HG03520 (cell line): ENCODE measurements at regions not wholly inside any gene's neighbourhood (a gene's known extent, or its start where the extent isn't known, plus 50 kb on each side); places are given as distances from the start of the nearest gene placed in this dataset.
"Not testable (repeated sequence)": the region's sequence is repeated elsewhere in the genome, so short reads cannot be mapped to it uniquely, and the experiment has no call there.

Experiments
- ATAC-seq: cut with Tn5 transposase; IDR thresholded peaks from one replicate; pipeline ENCODE4 v1.9.1; 2021; ENCODE audit warnings: mild to moderate bottlenecking, moderate library complexity; ENCODE audit not compliant: unreplicated experiment

DNA sequence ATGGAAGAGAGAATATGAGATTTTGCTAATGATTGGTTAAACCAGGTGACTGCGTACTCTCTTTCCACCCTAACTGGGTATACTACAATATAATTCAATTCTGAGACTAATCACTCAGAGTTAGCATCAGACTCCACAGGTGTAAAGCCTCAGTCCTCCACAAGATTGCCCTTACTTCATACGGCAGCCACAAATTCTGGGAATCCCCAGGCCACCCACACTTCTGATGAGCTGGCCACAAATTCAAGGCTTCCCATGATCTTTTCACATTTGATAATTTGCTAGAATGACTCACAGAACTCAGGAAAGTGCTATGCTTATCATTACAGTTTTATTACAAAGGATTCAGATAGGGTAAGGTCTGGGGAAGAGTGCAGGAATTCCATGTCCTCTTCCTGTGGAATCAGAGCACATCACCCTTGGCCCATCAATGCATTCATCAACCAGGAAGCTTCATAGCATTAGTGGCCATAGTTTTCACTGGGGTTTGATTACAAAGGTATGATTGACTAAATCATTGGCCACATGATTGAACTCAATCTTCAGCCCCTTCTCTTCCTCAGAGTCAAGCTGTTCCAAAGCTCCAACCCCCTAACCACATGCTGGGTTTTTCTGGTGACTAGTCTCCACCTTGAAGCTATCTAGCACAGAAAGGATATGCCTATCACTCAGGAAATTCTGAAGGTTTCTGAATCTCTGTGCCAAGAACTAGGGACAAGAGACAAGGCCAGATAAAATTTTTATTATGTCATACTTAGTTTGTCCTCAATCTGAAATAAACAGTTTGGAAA is 131.7 kb downstream of the HHIPL2 start:
- ATAC-seq: no peak

DNA sequence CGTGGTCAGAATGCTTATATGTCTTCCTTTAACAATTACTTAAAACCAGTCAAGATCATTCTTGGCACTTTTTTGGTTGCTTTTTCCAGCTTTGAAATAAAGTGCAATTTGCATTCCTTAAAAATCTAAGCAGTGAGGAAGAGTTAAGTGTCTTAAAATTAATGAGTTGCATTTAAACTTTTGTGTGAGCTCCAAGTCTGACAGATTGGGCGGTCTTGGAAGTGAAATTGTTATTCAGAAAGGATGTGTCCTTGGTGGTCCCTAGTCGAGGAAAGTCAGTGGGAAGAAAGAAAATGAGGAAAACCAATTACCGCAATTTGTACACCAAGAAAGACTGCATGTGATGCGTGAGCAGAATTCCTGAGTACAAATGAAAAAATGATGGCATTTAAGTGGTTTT is 132.5 kb downstream of the HHIPL2 start:
- no peak for ATAC-seq

DNA sequence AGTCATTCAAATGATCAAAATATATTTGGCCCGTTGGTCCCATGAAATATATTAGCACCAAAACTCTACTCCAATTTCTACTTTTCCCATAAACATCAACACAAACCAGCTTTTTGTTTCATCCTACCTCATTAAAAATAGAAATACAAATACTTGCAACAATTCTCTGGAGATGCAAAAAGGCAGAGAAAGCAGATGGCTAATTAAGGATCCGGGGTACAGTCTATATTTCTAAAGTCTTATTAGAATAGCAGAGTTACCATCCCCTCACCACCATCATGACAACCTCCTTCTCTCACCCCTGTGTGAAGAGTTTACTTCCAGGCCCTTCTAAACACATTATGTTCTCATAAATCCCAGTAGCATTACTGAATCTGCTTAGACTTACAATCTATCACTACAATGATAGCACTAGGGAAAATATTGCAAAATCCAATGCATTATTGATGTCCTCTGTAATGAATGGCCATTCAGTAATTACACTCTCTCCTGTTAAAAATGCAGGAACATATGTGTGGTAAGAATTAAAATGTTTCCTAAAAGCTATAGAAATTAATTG is 133.8 kb downstream of the HHIPL2 start:
- ATAC-seq: no peak

DNA sequence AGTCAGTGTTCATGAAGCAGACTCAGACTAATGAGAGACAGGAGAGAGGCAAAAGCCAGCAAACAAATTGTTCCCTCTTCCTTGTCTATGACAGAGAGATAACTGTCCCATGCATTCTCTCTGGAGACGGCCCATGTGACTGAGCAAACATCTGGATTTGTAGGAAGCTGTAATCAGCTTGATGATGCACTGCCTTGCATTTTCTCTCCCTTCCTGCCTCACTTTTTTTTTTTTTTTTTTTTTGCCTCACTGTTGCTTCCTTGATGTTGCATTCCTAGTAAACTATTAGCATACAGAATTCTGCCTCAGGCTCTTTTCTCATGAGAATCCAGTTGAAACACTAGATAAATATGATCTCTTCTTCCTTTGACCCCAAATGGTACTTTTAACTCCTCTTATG is 134.5 kb downstream of the HHIPL2 start:
- no peak for ATAC-seq

DNA sequence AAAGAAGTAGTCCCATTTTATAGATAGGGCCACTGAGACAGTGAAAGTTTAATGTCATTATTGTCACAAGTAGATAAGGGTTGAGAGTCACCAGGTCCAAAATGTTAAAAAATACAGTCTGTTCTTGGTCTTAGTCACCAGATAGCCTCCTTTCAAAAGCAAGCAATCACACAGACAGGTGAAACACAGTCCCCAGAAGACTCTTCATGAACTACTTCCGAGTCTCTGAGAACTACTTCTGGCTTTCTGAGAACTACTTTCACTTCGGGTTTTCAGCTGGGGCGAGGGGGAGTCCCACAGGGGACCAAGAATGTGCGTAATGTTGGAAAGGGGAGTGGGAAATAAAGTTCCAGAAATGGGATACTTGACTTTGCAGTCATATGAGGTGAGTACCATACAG is 143.2 kb downstream of the HHIPL2 start:
- ATAC-seq: peak; percentile 95

DNA sequence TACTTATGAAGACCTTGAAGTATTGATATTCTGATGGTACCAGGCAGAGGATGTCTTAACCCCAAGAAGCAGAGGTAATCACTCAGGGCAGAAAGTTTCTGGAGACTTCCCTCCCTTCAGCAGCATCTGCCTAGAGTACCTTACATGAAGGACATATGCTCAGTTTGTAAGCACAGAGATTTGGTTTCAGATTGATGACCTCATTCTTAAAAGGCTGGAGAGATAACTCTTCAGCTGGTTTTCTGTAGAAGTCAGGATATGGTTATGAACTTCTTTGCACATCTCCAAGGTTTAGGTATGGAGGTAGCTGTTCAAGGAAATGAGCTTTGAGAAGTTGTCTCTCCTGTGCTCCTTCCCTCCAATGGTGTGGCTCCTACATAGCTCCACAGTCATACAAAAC is 148.7 kb downstream of the HHIPL2 start:
- no peak for ATAC-seq

DNA sequence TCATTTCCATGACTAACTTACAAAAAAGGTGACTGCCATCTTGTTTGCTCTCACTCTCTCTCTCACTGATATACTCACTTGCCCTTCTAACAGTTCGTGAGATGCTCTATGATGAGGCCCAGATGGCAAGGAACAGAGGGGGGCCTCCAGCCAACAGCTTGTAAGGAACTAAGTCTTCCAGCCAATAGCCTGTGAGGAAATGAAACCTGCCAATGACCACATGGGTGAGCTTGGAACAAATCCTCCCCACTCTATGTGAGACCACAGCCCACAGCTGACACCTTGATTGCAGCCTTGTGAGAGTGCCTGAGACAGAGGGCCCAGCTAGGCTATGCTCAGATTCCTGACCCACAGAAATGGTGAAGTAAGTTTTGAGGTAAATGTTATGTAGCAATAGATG is 153.7 kb downstream of the HHIPL2 start:
- no peak for ATAC-seq

DNA sequence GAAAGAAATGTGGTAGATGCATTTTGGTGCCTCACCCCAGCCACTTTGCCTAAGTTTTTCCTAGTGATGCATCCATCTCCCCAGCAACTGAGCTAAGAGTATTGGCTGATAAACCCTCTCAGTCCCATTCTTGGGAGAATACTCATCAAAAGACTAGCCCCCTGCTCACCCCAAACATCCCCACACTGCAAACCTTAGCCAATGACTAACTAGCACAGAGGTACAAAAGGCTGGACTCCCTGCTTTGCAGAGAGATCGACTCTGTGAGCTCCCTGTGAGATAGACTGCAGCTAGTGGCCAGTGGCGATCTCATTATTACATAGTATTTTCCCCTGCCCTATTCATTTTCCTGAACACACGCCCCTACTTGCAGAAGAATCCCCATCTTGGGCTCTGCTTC is 155.3 kb downstream of the HHIPL2 start:
- no peak for ATAC-seq

DNA sequence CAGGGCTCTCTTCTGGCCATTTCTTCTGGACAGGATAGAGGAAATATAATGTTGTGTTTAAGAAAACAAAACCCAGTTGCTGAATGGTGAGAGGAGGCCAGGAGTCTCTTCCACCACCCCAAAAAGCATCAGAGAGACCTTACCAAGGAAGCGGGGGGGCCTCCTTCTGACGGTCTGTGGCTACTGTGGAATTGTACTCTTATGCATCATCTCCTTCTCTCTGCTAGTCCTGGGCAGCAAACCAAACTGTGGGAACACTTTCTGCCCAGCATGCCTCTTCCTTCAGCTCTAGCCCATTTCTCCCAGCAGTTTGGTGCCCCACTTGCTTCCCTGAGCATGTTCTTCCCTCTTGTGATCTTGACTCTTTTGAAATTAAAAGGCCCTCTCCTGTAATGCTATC is 157.7 kb downstream of the HHIPL2 start:
- ATAC-seq: no peak

DNA sequence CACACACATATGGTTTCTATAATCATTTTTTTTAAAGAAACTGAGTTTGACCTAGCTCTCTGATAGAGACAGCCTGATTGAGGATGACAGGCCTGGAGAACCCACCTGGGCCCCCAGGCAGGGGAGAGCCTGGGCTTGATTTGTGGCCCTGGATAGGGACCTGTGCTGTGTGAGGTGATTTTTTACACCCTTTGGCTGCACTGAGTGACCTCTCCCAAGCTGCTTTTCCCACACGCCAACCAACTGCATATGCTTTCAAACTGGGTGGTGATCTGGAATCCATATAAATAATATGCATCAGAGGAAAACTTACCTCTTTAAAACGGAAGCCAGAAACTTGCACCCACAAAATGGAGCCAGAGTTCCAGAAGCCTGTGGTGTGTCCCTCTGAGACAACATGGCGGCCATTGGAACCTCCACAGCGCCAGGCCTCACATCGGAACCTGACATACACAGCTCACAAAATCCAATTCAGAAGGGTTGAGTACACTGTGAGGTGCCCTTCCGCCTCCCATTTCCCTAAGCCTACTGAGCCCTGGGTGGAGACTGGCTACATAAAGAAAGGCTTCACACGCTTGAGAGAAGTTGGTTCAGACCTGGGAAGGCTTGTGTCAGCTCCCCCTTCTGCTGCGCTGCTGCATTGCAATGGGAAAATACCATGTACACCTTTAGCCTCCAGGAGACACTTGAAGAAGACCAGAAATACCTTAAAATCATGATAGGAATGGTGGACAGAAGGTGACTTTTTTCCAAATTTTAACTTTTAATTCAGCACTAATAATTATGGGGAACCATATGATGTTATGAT is 160.7 kb downstream of the HHIPL2 start:
- no peak for ATAC-seq

DNA sequence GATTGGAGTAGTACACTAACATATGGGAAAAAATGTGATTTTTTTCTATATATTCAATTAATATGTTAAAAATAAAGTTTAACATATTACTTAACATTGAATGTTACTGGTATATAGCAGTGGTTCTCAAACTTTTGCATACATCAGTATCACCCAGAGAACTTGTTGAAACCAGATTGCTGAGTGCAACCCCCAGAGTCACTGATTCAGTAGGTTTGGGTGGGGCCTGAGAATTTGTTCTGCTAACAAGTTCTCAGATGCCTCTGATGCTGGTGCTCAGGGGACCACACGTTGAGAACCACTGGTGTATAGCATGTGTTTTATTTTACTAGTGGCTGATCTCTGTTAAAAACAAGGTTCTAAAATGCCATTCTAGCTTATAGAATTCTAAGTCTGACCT is 161.9 kb downstream of the HHIPL2 start:
- ATAC-seq: no peak

DNA sequence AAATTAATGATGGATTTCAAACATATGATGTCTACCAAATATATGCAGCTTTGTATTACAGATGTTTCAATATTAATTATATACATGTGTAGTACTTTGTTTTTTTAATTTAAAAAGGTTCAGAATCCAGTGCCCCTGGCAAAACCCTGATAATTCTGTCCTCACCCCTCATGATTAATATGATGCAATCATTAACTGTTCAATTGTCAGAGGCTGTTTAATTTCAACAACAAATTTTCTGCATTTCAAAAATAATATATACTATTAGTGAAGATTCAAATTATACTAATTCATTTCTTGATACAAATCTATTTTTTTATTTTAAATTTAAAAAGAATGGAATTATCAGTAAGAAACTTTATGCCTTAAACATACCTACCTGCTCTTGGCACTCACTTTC is 162.6 kb downstream of the HHIPL2 start:
- no peak for ATAC-seq

DNA sequence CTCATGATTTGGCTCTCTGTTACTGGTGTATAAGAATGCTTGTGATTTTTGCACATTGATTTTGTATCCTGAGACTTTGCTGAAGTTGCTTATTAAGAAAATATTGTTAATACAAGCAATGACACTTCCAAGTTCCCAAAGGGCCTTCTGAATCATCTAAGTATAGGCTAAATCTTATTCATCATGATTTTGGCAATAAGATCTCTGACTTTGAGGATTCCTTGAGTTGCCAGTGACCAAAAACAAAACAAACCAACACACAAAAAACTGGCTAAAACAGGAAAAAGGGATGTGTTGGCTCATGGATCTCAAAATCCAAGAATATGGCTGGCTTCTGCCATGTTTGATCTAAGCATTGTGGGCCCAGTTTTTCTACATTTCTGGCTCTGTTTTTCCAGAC is 163.4 kb downstream of the HHIPL2 start:
- no peak for ATAC-seq

DNA sequence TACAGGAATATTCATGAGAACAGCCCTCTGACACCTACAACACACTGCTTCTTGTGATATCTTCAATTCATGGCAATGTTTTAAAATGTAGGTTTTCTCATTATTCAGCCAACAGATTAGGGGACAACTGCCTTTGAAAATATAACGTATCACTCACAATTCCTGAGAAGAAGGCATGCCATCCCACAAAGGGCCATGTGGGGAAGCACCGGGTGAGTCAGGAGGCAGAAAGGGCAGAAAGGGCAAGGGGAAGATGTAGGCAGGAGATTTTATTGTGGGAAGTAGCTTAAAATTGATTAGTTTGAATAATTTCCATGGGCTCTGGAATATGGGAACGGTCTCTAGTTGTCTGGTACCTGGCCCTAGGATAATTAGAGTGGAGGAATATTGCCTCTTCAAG is 165.7 kb downstream of the HHIPL2 start:
- no peak for ATAC-seq

DNA sequence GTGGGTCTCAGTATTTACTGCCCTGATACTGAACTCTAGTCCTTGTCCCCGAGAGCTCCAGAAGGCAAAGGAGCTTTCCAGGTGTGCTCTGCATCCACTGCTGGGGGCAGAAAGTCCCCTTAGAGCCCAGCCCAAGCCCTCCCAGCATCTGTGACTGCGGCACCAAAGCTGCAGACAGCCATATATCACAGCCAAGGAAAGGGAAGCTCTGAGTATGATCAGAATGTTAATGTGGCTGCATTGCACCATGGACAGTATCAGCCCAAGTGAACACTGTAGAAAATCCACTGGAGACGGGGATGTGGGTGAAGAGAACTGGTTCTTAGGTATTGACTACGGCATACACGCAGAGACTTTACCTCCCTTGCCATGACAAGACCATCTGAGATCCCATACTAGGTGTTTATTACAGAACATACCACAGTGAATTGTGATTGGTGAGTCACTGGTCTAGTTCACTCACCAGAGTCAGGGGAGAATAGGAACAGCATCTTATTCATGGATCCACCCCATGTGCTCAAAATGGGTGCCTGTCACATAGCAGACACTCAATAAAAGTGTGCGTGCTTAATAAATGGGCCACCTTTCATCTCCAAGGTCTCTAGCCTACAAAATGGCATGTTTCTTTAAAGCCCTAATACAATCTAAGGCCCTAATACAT is 170.3 kb downstream of the HHIPL2 start:
- no peak for ATAC-seq

DNA sequence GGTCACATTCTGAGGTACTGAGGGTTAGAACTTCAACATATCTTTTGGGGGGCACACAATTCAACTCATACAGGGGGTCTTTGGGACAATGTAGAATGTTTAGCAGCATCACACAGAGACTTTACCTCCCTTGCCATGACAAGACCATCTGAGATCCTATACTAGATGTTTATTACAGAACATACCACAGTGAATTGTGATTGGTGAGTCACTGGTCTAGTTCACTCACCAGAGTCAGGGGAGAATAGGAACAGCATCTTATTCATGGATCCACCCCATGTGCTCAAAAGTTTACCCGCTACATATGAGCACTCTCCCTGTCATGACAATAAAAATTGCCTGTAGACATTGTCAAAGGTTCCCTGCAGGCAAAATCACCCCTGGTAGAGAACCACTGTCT is 171.1 kb downstream of the HHIPL2 start:
- ATAC-seq: not testable (repeated sequence)

DNA sequence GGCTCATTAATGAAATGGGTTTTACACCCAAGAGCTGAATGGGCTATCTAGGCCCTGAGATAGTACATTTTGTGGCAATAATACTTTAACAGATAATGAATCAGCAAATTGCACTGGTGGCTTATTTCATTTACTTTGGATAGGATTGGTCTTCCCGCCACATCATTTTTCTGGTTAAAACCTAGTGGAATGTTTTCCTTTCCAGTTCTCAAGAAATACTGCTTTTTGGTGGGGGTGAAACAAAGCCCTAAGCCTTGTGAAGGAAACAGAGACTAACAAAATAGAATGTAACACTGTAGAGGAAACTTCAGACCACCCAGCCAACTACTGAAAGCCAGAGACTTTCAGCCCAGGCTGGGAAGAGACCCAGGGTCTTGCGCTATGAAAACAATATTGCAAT is 172.2 kb downstream of the HHIPL2 start:
- ATAC-seq: no peak

DNA sequence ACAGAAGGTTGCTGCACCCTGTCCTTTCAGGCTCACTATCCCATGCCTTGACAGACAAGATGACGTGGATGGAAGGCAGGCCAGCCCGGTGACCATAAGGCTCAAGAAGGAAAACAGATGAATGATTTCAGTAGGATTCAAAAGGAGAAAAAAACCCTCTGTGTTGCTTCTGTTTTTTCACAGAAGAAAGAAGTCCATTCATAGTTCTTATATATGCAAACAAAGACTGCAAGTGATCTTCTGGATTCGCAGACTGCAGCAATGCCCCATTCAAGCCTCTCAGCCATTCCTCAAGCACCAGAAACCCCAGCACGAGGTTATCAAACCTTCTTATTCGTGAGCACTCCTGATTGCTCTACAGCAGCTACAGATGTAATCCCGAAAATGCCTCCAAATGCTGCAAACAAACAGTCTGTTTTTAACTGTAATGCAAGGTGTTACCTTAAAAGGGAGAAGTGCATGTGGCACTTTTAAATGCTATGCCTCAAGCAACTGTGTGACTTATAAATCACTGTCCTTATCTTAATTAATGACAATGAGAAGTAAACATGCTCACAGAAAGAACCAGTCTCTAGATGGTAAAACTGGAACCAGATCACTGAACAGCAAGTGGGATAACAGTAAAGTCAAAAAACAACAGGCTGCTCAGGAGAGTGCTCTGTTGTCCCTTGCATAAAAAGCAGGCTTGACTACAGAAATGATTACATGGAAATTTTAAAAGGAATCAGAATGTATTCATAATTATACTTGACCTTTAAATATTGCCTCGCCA is 173.9 kb downstream of the HHIPL2 start:
- ATAC-seq: no peak

DNA sequence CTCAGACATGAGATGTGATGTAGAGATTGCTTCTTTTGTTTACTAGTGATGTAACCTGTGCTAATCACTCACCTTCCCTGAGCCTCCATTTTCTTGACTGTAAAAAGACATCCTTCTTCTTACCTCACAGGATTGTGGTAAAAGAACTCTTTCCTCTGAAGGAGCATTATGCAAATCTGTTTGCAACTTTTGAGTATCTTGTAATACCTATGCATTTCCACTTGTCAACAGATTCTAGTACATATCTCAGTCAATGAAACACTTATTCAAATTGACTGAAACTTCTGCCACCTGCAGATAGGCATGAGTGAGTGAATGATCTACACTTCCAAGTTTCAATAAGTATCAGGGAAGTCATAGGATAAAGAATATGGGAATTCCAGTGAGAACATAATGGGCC is 174.7 kb downstream of the HHIPL2 start:
- ATAC-seq: peak; percentile 67

DNA sequence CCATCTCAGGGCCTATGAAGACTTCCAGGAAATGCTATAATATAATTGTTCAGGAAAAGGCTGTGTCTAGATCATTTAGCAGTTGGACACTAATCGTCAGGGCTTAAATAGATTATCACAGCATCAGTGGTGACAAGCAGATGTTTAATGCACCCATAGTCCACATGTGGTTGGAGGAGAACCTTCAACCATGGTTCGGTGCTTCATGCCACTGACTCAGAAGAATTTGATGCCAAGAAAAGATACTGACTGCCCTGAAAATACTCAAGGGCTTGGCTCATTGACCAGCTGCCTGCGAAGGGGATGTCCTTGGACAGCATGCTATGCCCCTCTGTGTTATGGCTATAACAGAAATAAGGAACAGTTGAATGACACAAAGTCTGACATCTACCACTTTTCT is 175.7 kb downstream of the HHIPL2 start:
- ATAC-seq: no peak
